ENCODE measurements at regions not wholly inside any gene's neighbourhood (a gene's known extent, or its start where the extent isn't known, plus 50 kb on each side); places are given as distances from the start of the nearest gene placed in this dataset.

- H3K27ac ChIP-seq (ENCODE audit: low read depth, low read length, poor library complexity, severe bottlenecking), result no peak overlapping the region
- ChIA-PET CTCF (ENCODE audit: unreplicated experiment) (no interaction called here), POLR2A (no interaction called here)
- H2AFZ ChIP-seq (ENCODE audit: low read length), result no peak overlapping the region
- intact Hi-C loops (cut with micrococcal nuclease; ENCODE audit: unreplicated experiment), result no loop called here
- TF ChIP-seq CTCF (conservative IDR thresholded peaks at IDR 0.05; ENCODE audit: low read length), result no peak
- TF ChIP-seq EZH2phosphoT487 (IDR thresholded peaks at IDR 0.05; ENCODE audit: borderline replicate concordance, low read depth, low read length), result no peak
- H3K4me2 ChIP-seq (ENCODE audit: low read length), result no peak overlapping the region
- no peak overlapping the region for H3K4me3 ChIP-seq (ENCODE audit: low read depth, low read length, poor library complexity, severe bottlenecking)
- H3K36me3 ChIP-seq (ENCODE audit: insufficient read depth, low read length), result no peaks in the 10 kb centered on the region
- DNase-seq (ENCODE audit: low spot score), result no peak
- H3K9me3 ChIP-seq (ENCODE audit: low read length), result no peaks in the 10 kb centered on the region
- no peaks in the 10 kb centered on the region for H3K79me2 ChIP-seq (ENCODE audit: insufficient read depth, low read depth, low read length)
- BruUV-seq (replicated peaks), result no TSS peak
- H3K4me1 ChIP-seq (ENCODE audit: insufficient read depth, low read length, poor library complexity, severe bottlenecking), result no peaks in the 10 kb centered on the region
- H4K20me1 ChIP-seq (ENCODE audit: insufficient read depth, low read length), result no peaks in the 10 kb centered on the region
- no peaks in the 10 kb centered on the region for H3K9me2 ChIP-seq (ENCODE audit: insufficient read depth, low read length)
Measured at GRCh38 chr11:119497717-119498116, 74.7 kb upstream of the THY1 start.

- Histone ChIP-seq H2AFZ (ENCODE audit: low read length) (no peak overlapping the region), H4K20me1 (ENCODE audit: insufficient read depth, low read length) (no peaks in the 10 kb centered on the region), H3K4me3 (ENCODE audit: low read depth, low read length, poor library complexity, severe bottlenecking) (no peak overlapping the region), H3K4me1 (ENCODE audit: insufficient read depth, low read length, poor library complexity, severe bottlenecking) (no peaks in the 10 kb centered on the region), H3K36me3 (ENCODE audit: insufficient read depth, low read length) (no peaks in the 10 kb centered on the region), H3K27ac (ENCODE audit: low read depth, low read length, poor library complexity, severe bottlenecking) (no peak overlapping the region), H3K9me2 (ENCODE audit: insufficient read depth, low read length) (no peaks in the 10 kb centered on the region), H3K9me3 (ENCODE audit: low read length) (no peaks in the 10 kb centered on the region), H3K4me2 (ENCODE audit: low read length) (no peak overlapping the region), H3K79me2 (ENCODE audit: insufficient read depth, low read depth, low read length) (no peaks in the 10 kb centered on the region)
- BruUV-seq (replicated peaks), result no TSS peak
- ChIA-PET POLR2A (no interaction called here), CTCF (ENCODE audit: unreplicated experiment) (no interaction called here)
- TF ChIP-seq EZH2phosphoT487 (IDR thresholded peaks at IDR 0.05; ENCODE audit: borderline replicate concordance, low read depth, low read length) (no peak), CTCF (conservative IDR thresholded peaks at IDR 0.05; ENCODE audit: low read length) (no peak)
- intact Hi-C loops (cut with micrococcal nuclease; ENCODE audit: unreplicated experiment), result no loop called here
- no peak for DNase-seq (ENCODE audit: low spot score)
Measured at GRCh38 chr11:119496997-119497396, 74.0 kb upstream of the THY1 start.

GRCh38 chr11:119496469-119496868 is 73.5 kb upstream of the THY1 start:
- no peaks in the 10 kb centered on the region for H4K20me1 ChIP-seq (ENCODE audit: insufficient read depth, low read length)
- DNase-seq (ENCODE audit: low spot score), result no peak
- no peaks in the 10 kb centered on the region for H3K79me2 ChIP-seq (ENCODE audit: insufficient read depth, low read depth, low read length)
- TF ChIP-seq CTCF (conservative IDR thresholded peaks at IDR 0.05; ENCODE audit: low read length) (no peak), EZH2phosphoT487 (IDR thresholded peaks at IDR 0.05; ENCODE audit: borderline replicate concordance, low read depth, low read length) (no peak)
- no peak overlapping the region for H3K4me3 ChIP-seq (ENCODE audit: low read depth, low read length, poor library complexity, severe bottlenecking)
- BruUV-seq (replicated peaks), result no TSS peak
- no peaks in the 10 kb centered on the region for H3K9me2 ChIP-seq (ENCODE audit: insufficient read depth, low read length)
- no peaks in the 10 kb centered on the region for H3K9me3 ChIP-seq (ENCODE audit: low read length)
- H2AFZ ChIP-seq (ENCODE audit: low read length), result no peak overlapping the region
- H3K4me1 ChIP-seq (ENCODE audit: insufficient read depth, low read length, poor library complexity, severe bottlenecking), result no peaks in the 10 kb centered on the region
- ChIA-PET CTCF (ENCODE audit: unreplicated experiment) (no interaction called here), POLR2A (no interaction called here)
- H3K36me3 ChIP-seq (ENCODE audit: insufficient read depth, low read length), result no peaks in the 10 kb centered on the region
- no peak overlapping the region for H3K4me2 ChIP-seq (ENCODE audit: low read length)
- intact Hi-C loops (cut with micrococcal nuclease; ENCODE audit: unreplicated experiment), result no loop called here
- H3K27ac ChIP-seq (ENCODE audit: low read depth, low read length, poor library complexity, severe bottlenecking), result no peak overlapping the region

Measured in OCI-LY7 (cell line).